HCT116 (cell line): ENCODE measurements at regions not wholly inside any gene's neighbourhood (a gene's known extent, or its start where the extent isn't known, plus 50 kb on each side); places are given as distances from the start of the nearest gene placed in this dataset.
"Not testable (repeated sequence)": the region's sequence is repeated elsewhere in the genome, so short reads cannot be mapped to it uniquely, and the experiment has no call there.

ENCODE experiments used
- ATAC-seq: fragments of 200-7000 bp; cut with Tn5 transposase; 2 replicates; pipeline ENCODE4 v1.9.1; 2020; ENCODE audit warnings: mild to moderate bottlenecking, moderate library complexity
- BruUV-seq: library from RNA; stranded (reverse); fragments of 400-500 nt; replicated peaks from 2 replicates; lab custom pipeline; 2021; lab: Mats Ljungman, UMichigan
- CTCF ChIA-PET: fragments of 300-600 bp; sonication (Branson Sonifier 250); formaldehyde crosslinking; loops from one replicate; lab custom pipeline; 2021; ENCODE audit warnings: antibody characterized with exemption; lab: Charles Lee
- POLR2A ChIA-PET: fragments of 300-600, 350-600 bp; sonication (Branson Sonifier 250); formaldehyde crosslinking; loops from one replicate; lab custom pipeline; 2021; ENCODE audit warnings: antibody characterized with exemption; lab: Charles Lee
- RAD21 ChIA-PET, 2 experiments: fragments of 300-600 bp; sonication (Branson Sonifier 250); formaldehyde crosslinking; loops; one replicate each; lab custom pipeline; 2023; ENCODE audit warnings: low total read pairs in 2 of 2; ENCODE audit not compliant: uncharacterized antibody in 2 of 2, unreplicated experiment in 2 of 2, low non-redundant PET in 1 of 2; lab: Charles Lee
- DNase-seq: peaks from one replicate; pipeline ENCODE4 v3.0.0-alpha.2; 2010; ENCODE audit warnings: low read depth, low spot score
- H2AFZ ChIP-seq: fragments of 200-600 bp; shearing (Covaris generic), sonication (generic); 2 replicates; pipeline ENCODE4 v1.6.1; 2017; ENCODE audit warnings: low read depth, mixed run types, mixed read lengths, antibody characterized with exemption, low read length; ENCODE audit not compliant: poor library complexity, severe bottlenecking
- H3K27ac ChIP-seq: 2 replicates; pipeline ENCODE4 v1.5.1; 2012; ENCODE audit warnings: low read depth, low read length
- H3K27me3 ChIP-seq: fragments of 200-600 bp; sonication (generic); 2 replicates; pipeline ENCODE4 v1.6.1; 2016; ENCODE audit warnings: mixed run types, low read length, mixed read lengths; ENCODE audit not compliant: insufficient read depth
- H3K36me3 ChIP-seq, 2 experiments: fragments of 200-500 bp in 1 of 2; fragments of 200-600 bp in 1 of 2; sonication (Bioruptor generic) in 1 of 2; sonication (generic) in 1 of 2; 2 replicates each; pipeline versions ENCODE4 v1.5.1 to v1.6.1; 2014 to 2016; ENCODE audit warnings: low read length in 2 of 2, inconsistent platforms in 1 of 2, mixed read lengths in 1 of 2, mixed run types in 1 of 2; ENCODE audit not compliant: insufficient read depth in 2 of 2, control insufficient read depth in 1 of 2
- H3K4me1 ChIP-seq, 2 experiments: fragments of 200-600 bp in 1 of 2; sonication (generic) in 1 of 2; 2 replicates each; pipeline versions ENCODE4 v1.5.1 to v1.6.1; 2012 to 2017; ENCODE audit warnings: low read length in 2 of 2, inconsistent platforms in 1 of 2, mild to moderate bottlenecking in 1 of 2, mixed read lengths in 1 of 2, mixed run types in 1 of 2, moderate library complexity in 1 of 2; ENCODE audit not compliant: insufficient read depth in 2 of 2, control insufficient read depth in 1 of 2
- H3K4me2 ChIP-seq: fragments of 200-600 bp; sonication (generic); 2 replicates; pipeline ENCODE4 v1.6.1; 2017; ENCODE audit warnings: mixed run types, low read length, mixed read lengths
- H3K4me3 ChIP-seq, 2 experiments: fragments of 200-600 bp in 1 of 2; sonication (generic) in 1 of 2; replicated peaks in 1 of 2; 2 replicates each; pipeline ENCODE4 v1.5.1; 2011 to 2016; ENCODE audit warnings: low read length in 2 of 2, control low read depth in 1 of 2, low read depth in 1 of 2, mild to moderate bottlenecking in 1 of 2, mixed read lengths in 1 of 2, mixed run types in 1 of 2
- H3K79me2 ChIP-seq: fragments of 200-600 bp; sonication (generic); 2 replicates; pipeline ENCODE4 v1.6.1; 2017; ENCODE audit warnings: mild to moderate bottlenecking, mixed run types, low read length, moderate library complexity, mixed read lengths; ENCODE audit not compliant: insufficient read depth
- H3K9ac ChIP-seq: fragments of 200-600 bp; sonication (generic); 2 replicates; pipeline ENCODE4 v1.6.1; 2016; ENCODE audit warnings: low read length, mixed read lengths
- H3K9me2 ChIP-seq: fragments of 200-600 bp; sonication (generic), shearing (Covaris generic); 2 replicates; pipeline ENCODE4 v1.6.1; 2017; ENCODE audit warnings: mixed run types, mild to moderate bottlenecking, moderate library complexity; ENCODE audit not compliant: insufficient read depth
- H3K9me3 ChIP-seq, 2 experiments: fragments of 200-500 bp in 1 of 2; fragments of 200-600 bp in 1 of 2; sonication (Bioruptor generic) in 1 of 2; sonication (generic) in 1 of 2; 2 replicates each; pipeline ENCODE4 v1.6.1; 2014 to 2017; ENCODE audit warnings: low read length in 2 of 2, mixed read lengths in 2 of 2, inconsistent platforms in 1 of 2, low read depth in 1 of 2, mild to moderate bottlenecking in 1 of 2, mixed run types in 1 of 2, moderate library complexity in 1 of 2; ENCODE audit not compliant: control insufficient read depth in 1 of 2, insufficient read depth in 1 of 2
- H4K20me1 ChIP-seq: fragments of 200-600 bp; sonication (generic), shearing (Covaris generic); 2 replicates; pipeline ENCODE4 v1.6.1; 2017; ENCODE audit warnings: mixed run types, mild to moderate bottlenecking, moderate library complexity; ENCODE audit not compliant: insufficient read depth
- EGR1 ChIP-seq: IDR thresholded peaks from 2 replicates; pipeline ENCODE4 v1.6.1; 2012; ENCODE audit warnings: low read depth
- ELF1 ChIP-seq: IDR thresholded peaks from 2 replicates; pipeline ENCODE4 v1.6.1; 2012; ENCODE audit warnings: low read depth, borderline replicate concordance
- EZH2 ChIP-seq: fragments of 200-600 bp; sonication (generic); IDR thresholded peaks from 2 replicates; pipeline ENCODE4 v1.6.1; 2017; ENCODE audit warnings: antibody characterized with exemption, mixed run types
- POLR2A ChIP-seq: IDR thresholded peaks from 2 replicates; pipeline ENCODE4 v1.7.0; 2011; ENCODE audit warnings: borderline replicate concordance; ENCODE audit not compliant: insufficient read depth, insufficient read length; ENCODE audit errors: extremely low read depth
- POLR2AphosphoS5 ChIP-seq: IDR thresholded peaks from 2 replicates; pipeline ENCODE4 v1.6.1; 2011; ENCODE audit warnings: mild to moderate bottlenecking, low read depth, low read length, moderate library complexity
- SIN3A ChIP-seq: IDR thresholded peaks from 2 replicates; pipeline ENCODE4 v1.6.1; 2012; ENCODE audit warnings: low read depth
- SRF ChIP-seq: IDR thresholded peaks from 2 replicates; pipeline ENCODE4 v1.6.1; 2012; ENCODE audit warnings: low read depth
- ZNF274 ChIP-seq: fragments of 200-500 bp; sonication (Bioruptor generic); IDR thresholded peaks from 2 replicates; pipeline ENCODE4 v1.6.1; 2014; ENCODE audit warnings: mild to moderate bottlenecking, low read depth, low read length, inconsistent platforms
- intact Hi-C: fragments of 100-400 bp; cut with micrococcal nuclease; formaldehyde crosslinking; loops from 2 replicates; pipeline ENCODE4 v1.10.0; 2022
- TF ChIP-seq, protein P1 (sequence below): IDR thresholded peaks from 2 replicates; pipeline ENCODE4 v1.6.1; 2011; ENCODE audit warnings: mild to moderate bottlenecking, low read length, moderate library complexity; ENCODE audit not compliant: insufficient replicate concordance; ENCODE audit errors: extremely low read depth
- TF ChIP-seq, protein P2 (sequence below): IDR thresholded peaks from 2 replicates; pipeline ENCODE4 v1.6.1; 2012; ENCODE audit warnings: low read depth
- TF ChIP-seq, protein P3 (sequence below), 3 experiments: fragments of 200-600 bp in 1 of 3; sonication (generic) in 1 of 3; IDR thresholded peaks in 2 of 3; conservative IDR thresholded peaks in 1 of 3; 2 replicates each; pipeline ENCODE4 v1.5.1; 2012 to 2017; ENCODE audit warnings: low read depth in 2 of 3, low read length in 2 of 3, antibody characterized with exemption in 1 of 3, borderline replicate concordance in 1 of 3, control low read depth in 1 of 3, mild to moderate bottlenecking in 1 of 3, mixed read lengths in 1 of 3, mixed run types in 1 of 3, moderate library complexity in 1 of 3; ENCODE audit not compliant: insufficient read depth in 1 of 3

DNA sequence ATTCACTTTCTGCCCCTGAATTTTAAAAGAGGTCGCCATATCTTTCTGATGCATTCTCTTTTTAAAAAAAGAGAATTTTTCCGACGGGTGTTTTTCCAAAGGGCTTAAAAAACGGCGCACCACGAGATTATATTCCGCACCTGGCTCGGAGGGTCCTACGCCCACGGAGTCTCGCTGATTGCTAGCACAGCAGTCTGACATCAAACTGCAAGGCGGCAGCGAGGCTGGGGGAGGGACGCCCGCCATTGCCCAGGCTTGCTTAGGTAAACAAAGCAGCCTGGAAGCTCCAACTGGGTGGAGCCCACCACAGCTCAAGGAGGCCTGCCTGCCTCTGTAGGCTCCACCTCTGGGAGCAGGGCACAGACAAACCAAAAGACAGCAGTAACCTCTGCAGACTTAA lies 370.0 kb downstream of the TBL1XR1 start:
- intact Hi-C loops, BruUV-seq, ATAC-seq, CTCF ChIA-PET, H2AFZ ChIP-seq, H3K27ac ChIP-seq, POLR2A ChIA-PET, H3K36me3 ChIP-seq, DNase-seq, H3K4me1 ChIP-seq, H3K9ac ChIP-seq, H3K4me2 ChIP-seq, RAD21 ChIA-PET, H3K9me2 ChIP-seq, H3K4me3 ChIP-seq, H3K79me2 ChIP-seq, H3K27me3 ChIP-seq, H4K20me1 ChIP-seq, H3K9me3 ChIP-seq: not testable (repeated sequence)

DNA sequence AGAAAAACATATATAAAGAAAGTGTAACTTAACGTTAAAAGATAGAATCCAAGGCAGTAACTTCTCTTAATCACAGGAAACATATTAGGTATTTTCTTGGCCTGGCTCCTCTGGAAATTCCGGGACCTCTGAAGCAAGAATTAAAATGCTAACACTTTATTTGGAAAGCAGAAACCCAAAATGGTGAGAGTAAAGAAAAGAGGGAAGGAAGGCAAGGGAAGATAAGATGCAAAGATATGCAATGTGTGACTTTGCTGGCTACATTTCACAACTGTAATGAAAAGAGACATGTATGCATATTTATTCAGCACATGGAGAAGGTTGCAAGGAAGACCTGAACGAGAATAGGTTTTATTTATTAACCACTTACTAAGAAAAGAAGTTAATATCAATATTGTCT lies 372.5 kb downstream of the TBL1XR1 start:
- no peak for DNase-seq
- intact Hi-C loops: no loop called here
- Histone ChIP-seq H3K4me1 (no peaks in the 10 kb centered on the region), H4K20me1 (no peaks in the 10 kb centered on the region), H3K36me3 (no peaks in the 10 kb centered on the region), H3K27ac (no peak overlapping the region), H3K27me3 (no peaks in the 10 kb centered on the region), H3K9ac (no peak overlapping the region), H3K4me3 (no peak overlapping the region), H2AFZ (no peak overlapping the region), H3K9me3 (no peaks in the 10 kb centered on the region), H3K9me2 (no peaks in the 10 kb centered on the region), H3K4me2 (no peak overlapping the region), H3K79me2 (no peaks in the 10 kb centered on the region)
- BruUV-seq: no TSS peak
- TF ChIP-seq POLR2A (no peak), EZH2 (no peak), ELF1 (no peak), SIN3A (no peak), POLR2AphosphoS5 (no peak), ZNF274 (no peak), EGR1 (no peak), SRF (no peak)
- TF ChIP-seq, protein P1, sequence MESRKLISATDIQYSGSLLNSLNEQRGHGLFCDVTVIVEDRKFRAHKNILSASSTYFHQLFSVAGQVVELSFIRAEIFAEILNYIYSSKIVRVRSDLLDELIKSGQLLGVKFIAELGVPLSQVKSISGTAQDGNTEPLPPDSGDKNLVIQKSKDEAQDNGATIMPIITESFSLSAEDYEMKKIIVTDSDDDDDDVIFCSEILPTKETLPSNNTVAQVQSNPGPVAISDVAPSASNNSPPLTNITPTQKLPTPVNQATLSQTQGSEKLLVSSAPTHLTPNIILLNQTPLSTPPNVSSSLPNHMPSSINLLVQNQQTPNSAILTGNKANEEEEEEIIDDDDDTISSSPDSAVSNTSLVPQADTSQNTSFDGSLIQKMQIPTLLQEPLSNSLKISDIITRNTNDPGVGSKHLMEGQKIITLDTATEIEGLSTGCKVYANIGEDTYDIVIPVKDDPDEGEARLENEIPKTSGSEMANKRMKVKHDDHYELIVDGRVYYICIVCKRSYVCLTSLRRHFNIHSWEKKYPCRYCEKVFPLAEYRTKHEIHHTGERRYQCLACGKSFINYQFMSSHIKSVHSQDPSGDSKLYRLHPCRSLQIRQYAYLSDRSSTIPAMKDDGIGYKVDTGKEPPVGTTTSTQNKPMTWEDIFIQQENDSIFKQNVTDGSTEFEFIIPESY: no peak
- TF ChIP-seq, protein P2, sequence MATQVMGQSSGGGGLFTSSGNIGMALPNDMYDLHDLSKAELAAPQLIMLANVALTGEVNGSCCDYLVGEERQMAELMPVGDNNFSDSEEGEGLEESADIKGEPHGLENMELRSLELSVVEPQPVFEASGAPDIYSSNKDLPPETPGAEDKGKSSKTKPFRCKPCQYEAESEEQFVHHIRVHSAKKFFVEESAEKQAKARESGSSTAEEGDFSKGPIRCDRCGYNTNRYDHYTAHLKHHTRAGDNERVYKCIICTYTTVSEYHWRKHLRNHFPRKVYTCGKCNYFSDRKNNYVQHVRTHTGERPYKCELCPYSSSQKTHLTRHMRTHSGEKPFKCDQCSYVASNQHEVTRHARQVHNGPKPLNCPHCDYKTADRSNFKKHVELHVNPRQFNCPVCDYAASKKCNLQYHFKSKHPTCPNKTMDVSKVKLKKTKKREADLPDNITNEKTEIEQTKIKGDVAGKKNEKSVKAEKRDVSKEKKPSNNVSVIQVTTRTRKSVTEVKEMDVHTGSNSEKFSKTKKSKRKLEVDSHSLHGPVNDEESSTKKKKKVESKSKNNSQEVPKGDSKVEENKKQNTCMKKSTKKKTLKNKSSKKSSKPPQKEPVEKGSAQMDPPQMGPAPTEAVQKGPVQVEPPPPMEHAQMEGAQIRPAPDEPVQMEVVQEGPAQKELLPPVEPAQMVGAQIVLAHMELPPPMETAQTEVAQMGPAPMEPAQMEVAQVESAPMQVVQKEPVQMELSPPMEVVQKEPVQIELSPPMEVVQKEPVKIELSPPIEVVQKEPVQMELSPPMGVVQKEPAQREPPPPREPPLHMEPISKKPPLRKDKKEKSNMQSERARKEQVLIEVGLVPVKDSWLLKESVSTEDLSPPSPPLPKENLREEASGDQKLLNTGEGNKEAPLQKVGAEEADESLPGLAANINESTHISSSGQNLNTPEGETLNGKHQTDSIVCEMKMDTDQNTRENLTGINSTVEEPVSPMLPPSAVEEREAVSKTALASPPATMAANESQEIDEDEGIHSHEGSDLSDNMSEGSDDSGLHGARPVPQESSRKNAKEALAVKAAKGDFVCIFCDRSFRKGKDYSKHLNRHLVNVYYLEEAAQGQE: no peak
- TF ChIP-seq, protein P3, sequence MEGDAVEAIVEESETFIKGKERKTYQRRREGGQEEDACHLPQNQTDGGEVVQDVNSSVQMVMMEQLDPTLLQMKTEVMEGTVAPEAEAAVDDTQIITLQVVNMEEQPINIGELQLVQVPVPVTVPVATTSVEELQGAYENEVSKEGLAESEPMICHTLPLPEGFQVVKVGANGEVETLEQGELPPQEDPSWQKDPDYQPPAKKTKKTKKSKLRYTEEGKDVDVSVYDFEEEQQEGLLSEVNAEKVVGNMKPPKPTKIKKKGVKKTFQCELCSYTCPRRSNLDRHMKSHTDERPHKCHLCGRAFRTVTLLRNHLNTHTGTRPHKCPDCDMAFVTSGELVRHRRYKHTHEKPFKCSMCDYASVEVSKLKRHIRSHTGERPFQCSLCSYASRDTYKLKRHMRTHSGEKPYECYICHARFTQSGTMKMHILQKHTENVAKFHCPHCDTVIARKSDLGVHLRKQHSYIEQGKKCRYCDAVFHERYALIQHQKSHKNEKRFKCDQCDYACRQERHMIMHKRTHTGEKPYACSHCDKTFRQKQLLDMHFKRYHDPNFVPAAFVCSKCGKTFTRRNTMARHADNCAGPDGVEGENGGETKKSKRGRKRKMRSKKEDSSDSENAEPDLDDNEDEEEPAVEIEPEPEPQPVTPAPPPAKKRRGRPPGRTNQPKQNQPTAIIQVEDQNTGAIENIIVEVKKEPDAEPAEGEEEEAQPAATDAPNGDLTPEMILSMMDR (IDR thresholded peaks at IDR 0.05 in 2 of 3, conservative IDR thresholded peaks at IDR 0.05 in 1 of 3; ENCODE audit: borderline replicate concordance in 1 of 3, insufficient read depth in 1 of 3, low read depth in 2 of 3, low read length in 2 of 3): no peak
- ChIA-PET RAD21 (no interaction called here), POLR2A (no interaction called here), CTCF (no interaction called here)
- no peak for ATAC-seq
